ENCODE measurements at regions not wholly inside any gene's neighbourhood (a gene's known extent, or its start where the extent isn't known, plus 50 kb on each side); places are given as distances from the start of the nearest gene placed in this dataset.
A peak's percentile ranks its signal among the peaks of the same experiment; 100 is the strongest.

DNA sequence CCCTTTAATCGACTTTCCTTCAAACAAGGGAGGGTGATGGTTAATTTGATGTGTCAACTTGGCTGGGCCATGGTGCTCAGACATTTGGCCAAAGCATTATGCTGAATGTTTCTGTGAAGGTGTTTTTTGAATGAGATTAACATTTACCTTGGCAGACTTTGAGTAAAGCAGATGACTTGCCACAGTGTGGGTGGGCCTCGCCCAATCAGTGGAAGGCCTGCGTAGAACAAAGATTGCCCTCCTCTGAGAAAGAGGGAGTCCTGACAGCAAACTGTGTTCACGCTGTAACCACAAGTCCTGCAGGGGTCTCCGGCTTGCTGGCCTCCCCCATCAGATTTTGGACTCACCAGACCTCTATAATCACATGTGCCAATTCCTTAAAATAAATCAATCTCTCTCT is 118.7 kb downstream of the SOX9 start:
- no peak for DNase-seq
- WGBS, 2 donors: 95 to 97% methylated on average over 5 of the region's 5 CpGs
- Histone ChIP-seq H3K27me3 (no peaks in the 10 kb centered on the region), H3K36me3 (no peaks in the 10 kb centered on the region), H3K4me1 (no peaks in the 10 kb centered on the region), H3K9me3 (no peaks in the 10 kb centered on the region), H3K27ac (no peak overlapping the region), H3K4me3 (replicated peaks in 1 of 3) (no peak overlapping the region)
- TF ChIP-seq POLR2A (IDR thresholded peaks at IDR 0.05) (no peak), CTCF (IDR thresholded peaks at IDR 0.05) (no peak)
- intact Hi-C loops (cut with DNase I): no loop called here

DNA sequence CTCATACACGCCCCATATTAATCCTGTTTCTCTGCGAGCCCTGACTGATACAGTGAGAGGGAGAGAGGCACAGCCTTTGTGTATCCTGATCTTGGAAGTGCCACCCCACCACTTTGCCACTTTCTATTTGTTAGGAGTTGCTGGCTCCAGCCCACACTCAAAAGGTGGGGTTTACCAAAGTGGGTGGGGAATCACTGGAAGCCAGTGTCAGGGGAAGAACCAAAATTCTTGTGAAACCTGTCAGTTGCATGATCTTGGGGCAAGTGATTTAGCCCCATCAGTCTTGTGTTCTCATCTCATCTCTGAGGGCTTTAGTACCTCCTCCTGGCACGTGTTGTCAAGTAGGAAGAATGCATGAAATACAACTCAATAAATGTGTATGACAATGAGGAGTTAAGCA is 119.5 kb downstream of the SOX9 start:
- H3K27me3 ChIP-seq: no peaks in the 10 kb centered on the region
- no peaks in the 10 kb centered on the region for H3K36me3 ChIP-seq
- no peak overlapping the region for H3K27ac ChIP-seq
- H3K4me3 ChIP-seq (replicated peaks in 1 of 3): no peak overlapping the region
- no peaks in the 10 kb centered on the region for H3K9me3 ChIP-seq
- 86 to 88% methylated on average over 3 of the region's 3 CpGs for WGBS, 2 donors
- intact Hi-C loops (cut with DNase I): no loop called here
- no peaks in the 10 kb centered on the region for H3K4me1 ChIP-seq
- DNase-seq: no peak
- TF ChIP-seq POLR2A (IDR thresholded peaks at IDR 0.05) (no peak), CTCF (IDR thresholded peaks at IDR 0.05) (no peak)

- intact Hi-C loops (cut with DNase I): no loop called here
Measured at GRCh38 chr17:72244494-72244893, 123.7 kb downstream of the SOX9 start.

GRCh38 chr17:72244956-72245355 is 124.1 kb downstream of the SOX9 start:
- WGBS, 2 donors: 89 to 92% methylated on average over 2 of the region's 2 CpGs
- no peaks in the 10 kb centered on the region for H3K4me1 ChIP-seq
- no peaks in the 10 kb centered on the region for H3K27me3 ChIP-seq
- no peak for TF ChIP-seq CTCF (IDR thresholded peaks at IDR 0.05)
- DNase-seq: no peak
- H3K27ac ChIP-seq: no peak overlapping the region
- H3K36me3 ChIP-seq: no peaks in the 10 kb centered on the region
- intact Hi-C loops (cut with DNase I): no loop called here
- no peaks in the 10 kb centered on the region for H3K9me3 ChIP-seq
- H3K4me3 ChIP-seq (replicated peaks in 1 of 3): no peak overlapping the region

More at GRCh38 chr17:72244494-72244893, 123.7 kb downstream of the SOX9 start:
- TF ChIP-seq POLR2A (IDR thresholded peaks at IDR 0.05) (no peak), CTCF (IDR thresholded peaks at IDR 0.05) (no peak)
- Histone ChIP-seq H3K9me3 (no peaks in the 10 kb centered on the region), H3K27ac (no peak overlapping the region), H3K27me3 (no peaks in the 10 kb centered on the region), H3K4me1 (no peaks in the 10 kb centered on the region), H3K36me3 (no peaks in the 10 kb centered on the region), H3K4me3 (replicated peaks in 1 of 3) (no peak overlapping the region)
- no peak for DNase-seq
- WGBS, 2 donors: 82 to 95% methylated on average over 4 of the region's 4 CpGs

- Histone ChIP-seq H3K27me3 (no peaks in the 10 kb centered on the region), H3K4me3 (replicated peaks in 1 of 3) (no peak overlapping the region), H3K4me1 (no peaks in the 10 kb centered on the region), H3K9me3 (no peaks in the 10 kb centered on the region), H3K36me3 (no peaks in the 10 kb centered on the region), H3K27ac (no peak overlapping the region)
- WGBS, 2 donors: 45 to 46% methylated on average over 5 of the region's 5 CpGs
- intact Hi-C loops (cut with DNase I): no loop called here
- DNase-seq: peak; percentile 82 to 88
- no peak for TF ChIP-seq POLR2A (IDR thresholded peaks at IDR 0.05)
- TF ChIP-seq CTCF (IDR thresholded peaks at IDR 0.05): no peak
Measured at GRCh38 chr17:72249441-72249840, 128.6 kb downstream of the SOX9 start.

All from thyroid gland (tissue), 4 donors.